Fibroblast of the aortic adventitia (primary cell): ENCODE measurements at regions not wholly inside any gene's neighbourhood (a gene's known extent, or its start where the extent isn't known, plus 50 kb on each side); places are given as distances from the start of the nearest gene placed in this dataset.

Experiments used
- DNase-seq: peaks from one replicate; pipeline ENCODE4 v3.0.0-alpha.2; 2010; ENCODE audit warnings: low read depth
- H3K4me3 ChIP-seq: 2 replicates; pipeline ENCODE4 v1.5.1; 2011; ENCODE audit warnings: low read depth, mild to moderate bottlenecking, control low read depth, low read length, moderate library complexity
- TF ChIP-seq, protein P1 (sequence below): IDR thresholded peaks from 2 replicates; pipeline ENCODE4 v1.5.1; 2011; ENCODE audit warnings: mild to moderate bottlenecking, low read length, control low read depth, inconsistent platforms; ENCODE audit not compliant: insufficient read depth

GRCh38 chr2:185291035-185291647 lies 447.5 kb upstream of the FSIP2 start:
- TF ChIP-seq, protein P1, sequence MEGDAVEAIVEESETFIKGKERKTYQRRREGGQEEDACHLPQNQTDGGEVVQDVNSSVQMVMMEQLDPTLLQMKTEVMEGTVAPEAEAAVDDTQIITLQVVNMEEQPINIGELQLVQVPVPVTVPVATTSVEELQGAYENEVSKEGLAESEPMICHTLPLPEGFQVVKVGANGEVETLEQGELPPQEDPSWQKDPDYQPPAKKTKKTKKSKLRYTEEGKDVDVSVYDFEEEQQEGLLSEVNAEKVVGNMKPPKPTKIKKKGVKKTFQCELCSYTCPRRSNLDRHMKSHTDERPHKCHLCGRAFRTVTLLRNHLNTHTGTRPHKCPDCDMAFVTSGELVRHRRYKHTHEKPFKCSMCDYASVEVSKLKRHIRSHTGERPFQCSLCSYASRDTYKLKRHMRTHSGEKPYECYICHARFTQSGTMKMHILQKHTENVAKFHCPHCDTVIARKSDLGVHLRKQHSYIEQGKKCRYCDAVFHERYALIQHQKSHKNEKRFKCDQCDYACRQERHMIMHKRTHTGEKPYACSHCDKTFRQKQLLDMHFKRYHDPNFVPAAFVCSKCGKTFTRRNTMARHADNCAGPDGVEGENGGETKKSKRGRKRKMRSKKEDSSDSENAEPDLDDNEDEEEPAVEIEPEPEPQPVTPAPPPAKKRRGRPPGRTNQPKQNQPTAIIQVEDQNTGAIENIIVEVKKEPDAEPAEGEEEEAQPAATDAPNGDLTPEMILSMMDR, result peak; percentile 78
- no peak overlapping the region for H3K4me3 ChIP-seq
- DNase-seq, result peak; percentile 59

DNA sequence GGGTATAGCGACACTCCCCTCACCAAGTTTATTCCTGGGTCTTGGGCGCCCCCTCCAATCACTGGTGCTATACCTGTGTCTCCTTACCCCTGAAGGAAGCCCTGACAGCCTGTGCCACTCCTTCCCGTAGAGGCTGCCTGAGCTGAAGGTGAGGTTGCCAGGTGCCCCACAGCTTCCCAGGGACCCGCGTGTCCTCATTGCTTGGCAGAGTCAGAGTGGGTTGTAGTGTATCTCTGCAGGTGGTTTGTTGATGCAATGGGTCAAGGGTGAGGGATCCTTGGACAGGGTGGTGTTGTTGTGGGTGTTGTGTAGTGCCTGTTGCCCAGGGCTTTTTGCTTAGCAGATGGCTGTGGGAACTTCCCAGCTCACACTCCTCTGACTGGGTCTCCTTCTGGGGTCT lies 438.7 kb upstream of the FSIP2 start:
- TF ChIP-seq, protein P1, result no peak
- no peak overlapping the region for H3K4me3 ChIP-seq
- no peak for DNase-seq

DNA sequence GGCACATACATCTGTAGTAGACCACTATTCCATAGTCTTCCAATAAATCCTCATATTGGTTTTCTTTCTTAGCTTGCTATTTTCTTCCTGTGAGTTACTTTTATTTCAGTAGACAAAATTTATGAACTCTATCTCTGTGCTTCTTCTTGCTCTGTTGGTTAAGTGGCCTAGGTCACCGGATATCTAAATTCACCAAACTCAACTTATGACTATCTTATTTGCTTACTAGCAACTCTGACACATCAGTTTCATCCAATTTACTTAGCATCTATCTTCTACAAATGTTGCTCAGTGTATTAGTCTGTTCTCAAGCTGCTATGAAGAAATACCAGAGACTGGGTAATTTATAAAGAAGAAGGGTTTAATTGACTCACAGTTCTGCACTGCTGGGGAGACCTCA lies 432.5 kb upstream of the FSIP2 start:
- TF ChIP-seq, protein P1, result no peak
- no peak overlapping the region for H3K4me3 ChIP-seq
- no peak for DNase-seq

- DNase-seq, result no peak
- TF ChIP-seq, protein P1, result no peak
- no peak overlapping the region for H3K4me3 ChIP-seq
Observed at GRCh38 chr2:185316383-185316782, 422.2 kb upstream of the FSIP2 start.

DNA sequence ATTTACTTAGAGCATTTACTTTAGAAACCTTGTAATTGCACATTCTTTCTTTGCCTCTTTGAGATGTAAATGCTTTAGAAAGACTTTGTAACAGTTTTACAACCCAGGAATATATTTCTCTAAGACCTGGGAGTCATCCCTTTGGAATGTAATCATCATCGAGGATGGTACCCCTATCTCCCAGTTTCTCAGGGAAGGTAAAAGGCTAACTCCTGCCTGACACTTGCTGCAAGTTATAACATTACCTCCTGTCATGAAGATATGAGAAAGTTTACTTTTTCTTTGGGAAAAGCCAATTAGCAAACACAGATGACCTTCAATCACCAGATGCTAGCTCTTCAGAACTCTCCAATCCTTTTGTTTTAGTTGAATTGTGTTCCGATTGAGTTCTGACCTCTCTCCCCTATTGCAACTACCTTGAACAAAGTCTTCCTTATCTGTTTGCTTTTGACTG lies 420.3 kb upstream of the FSIP2 start:
- no peak overlapping the region for H3K4me3 ChIP-seq
- DNase-seq, result no peak
- TF ChIP-seq, protein P1, result no peak

- TF ChIP-seq, protein P1, result no peak
- no peak for DNase-seq
- no peak overlapping the region for H3K4me3 ChIP-seq
Observed at GRCh38 chr2:185335879-185336278, 402.7 kb upstream of the FSIP2 start.

DNA sequence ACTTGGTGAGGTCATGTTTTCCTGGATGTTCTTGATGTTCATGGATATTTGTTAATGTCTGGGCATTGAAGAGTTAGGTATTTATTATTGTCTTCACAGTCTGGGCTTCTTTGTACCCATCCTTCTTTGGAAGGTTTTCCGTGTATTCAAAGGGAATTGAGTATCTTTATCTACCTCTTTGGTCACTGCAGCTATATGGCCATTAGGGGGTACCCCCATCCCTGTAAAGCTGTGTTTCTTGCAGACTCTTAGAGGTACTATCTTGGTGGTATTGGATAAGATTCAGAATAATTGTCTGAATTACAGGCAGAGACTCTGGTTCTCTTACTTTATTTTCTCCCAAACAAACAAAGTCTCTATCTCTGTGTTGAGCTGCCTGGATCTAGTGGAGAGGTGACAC lies 401.6 kb upstream of the FSIP2 start:
- TF ChIP-seq, protein P1, result no peak
- no peak overlapping the region for H3K4me3 ChIP-seq
- DNase-seq, result no peak
